ENCODE measurements at regions not wholly inside any gene's neighbourhood (a gene's known extent, or its start where the extent isn't known, plus 50 kb on each side); places are given as distances from the start of the nearest gene placed in this dataset.

GRCh38 chrX:4150259-4150658, 436.8 kb upstream of the PRKX start:
- no peaks in the 10 kb centered on the region for H3K4me1 ChIP-seq (ENCODE audit: insufficient read depth, low read length, poor library complexity, severe bottlenecking)
- H3K27me3 ChIP-seq (ENCODE audit: insufficient read depth, low read length, poor library complexity, severe bottlenecking), result no peaks in the 10 kb centered on the region
- no peaks in the 10 kb centered on the region for H4K20me1 ChIP-seq (ENCODE audit: insufficient read depth, low read length, poor library complexity, severe bottlenecking)
- no peaks in the 10 kb centered on the region for H3K9me2 ChIP-seq (replicated peaks; ENCODE audit: low read depth, low read length)
- H3F3A ChIP-seq (ENCODE audit: low read depth), result no peaks in the 10 kb centered on the region
- H3K36me3 ChIP-seq (ENCODE audit: insufficient read depth, low read length), result no peaks in the 10 kb centered on the region
- H3K4me2 ChIP-seq (ENCODE audit: low read depth, low read length, poor library complexity, severe bottlenecking), result no peak overlapping the region
- H3K9me3 ChIP-seq (ENCODE audit: insufficient read depth, low read depth, low read length), result no peaks in the 10 kb centered on the region
- no peak overlapping the region for H3K4me3 ChIP-seq (ENCODE audit: low read length, poor library complexity, severe bottlenecking)
- H2AFZ ChIP-seq (ENCODE audit: low read length), result no peak overlapping the region
- no peak overlapping the region for H3K9ac ChIP-seq (ENCODE audit: low read depth, low read length, poor library complexity, severe bottlenecking)
- no peaks in the 10 kb centered on the region for H3K79me2 ChIP-seq (ENCODE audit: insufficient read depth, low read length)
- TF ChIP-seq CTCF (conservative IDR thresholded peaks at IDR 0.05; ENCODE audit: low read length) (no peak), EZH2phosphoT487 (IDR thresholded peaks at IDR 0.05; ENCODE audit: borderline replicate concordance) (no peak)

GRCh38 chrX:4129626-4130025, 416.2 kb upstream of the PRKX start:
- Histone ChIP-seq H3K4me2 (ENCODE audit: low read depth, low read length, poor library complexity, severe bottlenecking) (no peak overlapping the region), H3K36me3 (ENCODE audit: insufficient read depth, low read length) (no peaks in the 10 kb centered on the region), H3F3A (ENCODE audit: low read depth) (no peaks in the 10 kb centered on the region), H3K9ac (ENCODE audit: low read depth, low read length, poor library complexity, severe bottlenecking) (no peak overlapping the region), H2AFZ (ENCODE audit: low read length) (no peak overlapping the region), H3K4me1 (ENCODE audit: insufficient read depth, low read length, poor library complexity, severe bottlenecking) (no peaks in the 10 kb centered on the region), H3K9me3 (ENCODE audit: insufficient read depth, low read depth, low read length) (no peaks in the 10 kb centered on the region), H3K79me2 (ENCODE audit: insufficient read depth, low read length) (no peaks in the 10 kb centered on the region), H3K9me2 (replicated peaks; ENCODE audit: low read depth, low read length) (no peaks in the 10 kb centered on the region), H4K20me1 (ENCODE audit: insufficient read depth, low read length, poor library complexity, severe bottlenecking) (no peaks in the 10 kb centered on the region), H3K27me3 (ENCODE audit: insufficient read depth, low read length, poor library complexity, severe bottlenecking) (no peaks in the 10 kb centered on the region), H3K4me3 (ENCODE audit: low read length, poor library complexity, severe bottlenecking) (no peak overlapping the region)
- TF ChIP-seq CTCF (conservative IDR thresholded peaks at IDR 0.05; ENCODE audit: low read length) (no peak), EZH2phosphoT487 (IDR thresholded peaks at IDR 0.05; ENCODE audit: borderline replicate concordance) (no peak)

GRCh38 chrX:4118666-4119530, 405.4 kb upstream of the PRKX start:
- Histone ChIP-seq H3K27me3 (ENCODE audit: insufficient read depth, low read length, poor library complexity, severe bottlenecking) (no peaks in the 10 kb centered on the region), H2AFZ (ENCODE audit: low read length) (no peak overlapping the region), H3K9me2 (replicated peaks; ENCODE audit: low read depth, low read length) (no peaks in the 10 kb centered on the region), H3K9me3 (ENCODE audit: insufficient read depth, low read depth, low read length) (no peaks in the 10 kb centered on the region), H4K20me1 (ENCODE audit: insufficient read depth, low read length, poor library complexity, severe bottlenecking) (no peaks in the 10 kb centered on the region), H3K4me1 (ENCODE audit: insufficient read depth, low read length, poor library complexity, severe bottlenecking) (no peaks in the 10 kb centered on the region), H3K4me2 (ENCODE audit: low read depth, low read length, poor library complexity, severe bottlenecking) (no peak overlapping the region), H3F3A (ENCODE audit: low read depth) (no peaks in the 10 kb centered on the region), H3K79me2 (ENCODE audit: insufficient read depth, low read length) (no peaks in the 10 kb centered on the region), H3K36me3 (ENCODE audit: insufficient read depth, low read length) (no peaks in the 10 kb centered on the region), H3K9ac (ENCODE audit: low read depth, low read length, poor library complexity, severe bottlenecking) (no peak overlapping the region), H3K4me3 (ENCODE audit: low read length, poor library complexity, severe bottlenecking) (no peak overlapping the region)
- TF ChIP-seq CTCF (conservative IDR thresholded peaks at IDR 0.05; ENCODE audit: low read length), result no peak
- no peak for TF ChIP-seq EZH2phosphoT487 (IDR thresholded peaks at IDR 0.05; ENCODE audit: borderline replicate concordance)

Measured in Loucy (cell line).